Nephron (organoid): ENCODE measurements at regions not wholly inside any gene's neighbourhood (a gene's known extent, or its start where the extent isn't known, plus 50 kb on each side); places are given as distances from the start of the nearest gene placed in this dataset.
"Not testable (repeated sequence)": the region's sequence is repeated elsewhere in the genome, so short reads cannot be mapped to it uniquely, and the experiment has no call there.

Experiments
- H3K27ac Mint-ChIP-seq, 3 experiments: 2 replicates each; pipeline ENCODE4 v1.8.0; 2020; ENCODE audit warnings: mixed read lengths in 3 of 3, mild to moderate bottlenecking in 2 of 3, moderate library complexity in 1 of 3
- H3K27me3 Mint-ChIP-seq: 2 replicates; pipeline ENCODE4 v1.8.0; 2021; ENCODE audit warnings: low read depth, mild to moderate bottlenecking, moderate library complexity, mixed read lengths
- H3K36me3 Mint-ChIP-seq: 2 replicates; pipeline ENCODE4 v1.8.0; 2020; ENCODE audit warnings: low read depth, mixed read lengths
- H3K4me1 Mint-ChIP-seq: 2 replicates; pipeline ENCODE4 v1.8.0; 2020; ENCODE audit warnings: mixed read lengths
- H3K4me3 Mint-ChIP-seq, 3 experiments: 2 replicates each; pipeline ENCODE4 v1.8.0; 2020; ENCODE audit warnings: mild to moderate bottlenecking in 3 of 3, mixed read lengths in 3 of 3, moderate library complexity in 2 of 3
- H3K9me3 Mint-ChIP-seq: 2 replicates; pipeline ENCODE4 v1.8.0; 2020; ENCODE audit warnings: mixed read lengths
- CTCF ChIP-seq, 3 experiments: fragments of 200-600 bp; sonication (generic); IDR thresholded peaks; one replicate each; pipeline ENCODE4 v1.5.0; 2021; ENCODE audit warnings: antibody characterized with exemption in 3 of 3; ENCODE audit not compliant: unreplicated experiment in 3 of 3

GRCh38 chr21:31418377-31419001 is 74.4 kb upstream of the TIAM1 start:
- no peaks in the 10 kb centered on the region for H3K27me3 Mint-ChIP-seq
- H3K27ac Mint-ChIP-seq, result no peak overlapping the region
- H3K4me3 Mint-ChIP-seq, result no peak overlapping the region
- no peaks in the 10 kb centered on the region for H3K9me3 Mint-ChIP-seq
- no peaks in the 10 kb centered on the region for H3K36me3 Mint-ChIP-seq
- TF ChIP-seq CTCF (IDR thresholded peaks at IDR 0.05; ENCODE audit: unreplicated experiment in 3 of 3), result no peak
- peaks cover 7% of the 10 kb centered on the region for H3K4me1 Mint-ChIP-seq

GRCh38 chr21:31417214-31417613 is 73.2 kb upstream of the TIAM1 start:
- not testable (repeated sequence) for H3K9me3 Mint-ChIP-seq, H3K4me3 Mint-ChIP-seq, H3K36me3 Mint-ChIP-seq, H3K4me1 Mint-ChIP-seq, H3K27ac Mint-ChIP-seq, H3K27me3 Mint-ChIP-seq

GRCh38 chr21:31416465-31416864 is 72.4 kb upstream of the TIAM1 start:
- Mint-ChIP-seq H3K4me3 (no peak overlapping the region), H3K27ac (no peak overlapping the region), H3K4me1 (no peaks in the 10 kb centered on the region), H3K36me3 (no peaks in the 10 kb centered on the region), H3K27me3 (no peaks in the 10 kb centered on the region), H3K9me3 (no peaks in the 10 kb centered on the region)
- TF ChIP-seq CTCF (IDR thresholded peaks at IDR 0.05; ENCODE audit: unreplicated experiment in 3 of 3), result no peak

- H3K27me3 Mint-ChIP-seq, result no peaks in the 10 kb centered on the region
- no peak overlapping the region for H3K4me3 Mint-ChIP-seq
- H3K36me3 Mint-ChIP-seq, result no peaks in the 10 kb centered on the region
- no peaks in the 10 kb centered on the region for H3K9me3 Mint-ChIP-seq
- H3K27ac Mint-ChIP-seq, result no peak overlapping the region
- no peak for TF ChIP-seq CTCF (IDR thresholded peaks at IDR 0.05; ENCODE audit: unreplicated experiment in 3 of 3)
- H3K4me1 Mint-ChIP-seq, result no peaks in the 10 kb centered on the region
These were observed 70.4 kb upstream of the TIAM1 start for GRCh38 chr21:31414263-31415000.

GRCh38 chr21:31413698-31414097 is 69.6 kb upstream of the TIAM1 start:
- Mint-ChIP-seq H3K4me1 (no peaks in the 10 kb centered on the region), H3K4me3 (no peak overlapping the region), H3K27me3 (no peaks in the 10 kb centered on the region), H3K9me3 (no peaks in the 10 kb centered on the region), H3K27ac (no peak overlapping the region), H3K36me3 (no peaks in the 10 kb centered on the region)
- no peak for TF ChIP-seq CTCF (IDR thresholded peaks at IDR 0.05; ENCODE audit: unreplicated experiment in 3 of 3)

GRCh38 chr21:31410499-31411131 is 66.6 kb upstream of the TIAM1 start:
- Mint-ChIP-seq H3K4me1 (peaks cover 11% of the 10 kb centered on the region), H3K27ac (no peak overlapping the region), H3K36me3 (no peaks in the 10 kb centered on the region), H3K27me3 (no peaks in the 10 kb centered on the region), H3K9me3 (no peaks in the 10 kb centered on the region), H3K4me3 (no peak overlapping the region)
- TF ChIP-seq CTCF (IDR thresholded peaks at IDR 0.05; ENCODE audit: unreplicated experiment in 3 of 3), result no peak
